MM.1S (cell line): ENCODE measurements at regions not wholly inside any gene's neighbourhood (a gene's known extent, or its start where the extent isn't known, plus 50 kb on each side); places are given as distances from the start of the nearest gene placed in this dataset.

ENCODE experiments used
- CTCF ChIP-seq: fragments of 300-600 bp; sonication (generic); IDR thresholded peaks from 2 replicates; pipeline ENCODE4 v1.5.1; 2016; ENCODE audit warnings: antibody characterized with exemption, low read length, mixed read lengths
- EZH2 ChIP-seq: fragments of 300-600 bp; sonication (generic); optimal IDR thresholded peaks from 2 replicates; pipeline ENCODE3; 2017; ENCODE audit warnings: low read depth, mild to moderate bottlenecking, antibody characterized with exemption, low read length, mixed read lengths

- TF ChIP-seq CTCF (no peak), EZH2 (no peak)
Observed at GRCh38 chrX:99777912-99778311, 632.2 kb downstream of the PCDH19 start.
